ENCODE measurements at regions not wholly inside any gene's neighbourhood (a gene's known extent, or its start where the extent isn't known, plus 50 kb on each side); places are given as distances from the start of the nearest gene placed in this dataset.
A peak's percentile ranks its signal among the peaks of the same experiment; 100 is the strongest.

DNA sequence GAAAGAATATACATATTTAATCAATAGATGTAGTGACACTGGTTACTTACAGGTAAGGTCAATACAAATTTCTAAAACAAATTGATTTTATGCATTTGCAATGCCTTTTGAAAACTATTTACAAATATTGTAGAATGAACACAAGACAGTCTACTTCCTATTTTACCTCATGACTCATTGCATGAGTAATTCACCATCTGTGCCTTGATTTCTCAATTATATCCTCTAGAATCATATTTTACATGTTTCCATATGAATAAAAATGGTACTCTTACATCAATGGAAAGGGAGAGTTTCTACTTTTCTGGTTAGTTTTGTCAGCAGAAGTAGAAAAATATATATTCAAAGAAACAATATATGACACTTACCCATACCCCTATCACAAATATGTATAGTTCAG lies 203.8 kb upstream of the CDH7 start:
- no peak for DNase-seq

DNA sequence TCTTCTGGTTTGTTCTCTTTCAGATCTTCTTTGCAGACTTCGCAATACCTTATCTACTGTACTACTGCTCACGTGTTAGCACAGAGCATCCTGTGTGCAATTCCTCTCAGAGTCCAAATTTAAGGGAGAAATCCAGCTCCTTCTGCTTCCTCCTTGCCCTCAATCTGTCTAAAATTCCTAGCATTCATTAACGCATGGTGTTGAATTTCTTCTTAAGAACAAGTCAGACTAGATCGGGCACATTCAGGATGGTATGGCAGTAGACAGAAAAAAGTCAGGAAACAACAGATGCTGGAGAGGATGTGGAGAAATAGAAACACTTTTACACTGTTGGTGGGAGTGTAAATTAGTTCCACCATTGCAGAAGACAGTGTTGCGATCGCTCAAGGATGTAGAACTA lies 206.1 kb upstream of the CDH7 start:
- no peak for DNase-seq

- DNase-seq: no peak
Observed at GRCh38 chr18:65527879-65528633, 222.8 kb upstream of the CDH7 start.

GRCh38 chr18:65526099-65526498 lies 224.7 kb upstream of the CDH7 start:
- DNase-seq: no peak

GRCh38 chr18:65523461-65523860 lies 227.4 kb upstream of the CDH7 start:
- no peak for DNase-seq

- DNase-seq: no peak
Observed at GRCh38 chr18:65522907-65523306, 227.9 kb upstream of the CDH7 start.

DNA sequence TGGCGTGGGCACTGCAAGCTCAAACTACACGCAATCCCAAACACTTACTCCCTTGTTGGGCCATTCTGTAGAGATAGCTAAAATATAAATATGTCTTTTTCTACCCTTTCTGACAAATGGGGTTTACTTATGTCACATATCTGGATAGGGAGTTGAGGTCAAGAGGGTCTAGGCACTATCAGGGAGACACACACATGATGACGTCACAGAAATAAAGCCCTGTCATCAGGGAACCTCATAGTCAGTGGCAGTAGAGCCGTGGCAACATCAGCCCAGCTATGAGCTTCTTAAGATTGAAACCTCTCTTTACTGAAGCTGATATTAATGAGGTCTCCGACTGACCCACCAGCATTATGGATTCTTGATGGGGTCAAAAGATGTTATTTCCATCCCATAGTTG lies 234.6 kb upstream of the CDH7 start:
- no peak for DNase-seq

- no peak for DNase-seq
Observed at GRCh38 chr18:65498605-65499004, 252.2 kb upstream of the CDH7 start.

- no peak for DNase-seq
Observed at GRCh38 chr18:65487569-65487968, 263.2 kb upstream of the CDH7 start.

DNA sequence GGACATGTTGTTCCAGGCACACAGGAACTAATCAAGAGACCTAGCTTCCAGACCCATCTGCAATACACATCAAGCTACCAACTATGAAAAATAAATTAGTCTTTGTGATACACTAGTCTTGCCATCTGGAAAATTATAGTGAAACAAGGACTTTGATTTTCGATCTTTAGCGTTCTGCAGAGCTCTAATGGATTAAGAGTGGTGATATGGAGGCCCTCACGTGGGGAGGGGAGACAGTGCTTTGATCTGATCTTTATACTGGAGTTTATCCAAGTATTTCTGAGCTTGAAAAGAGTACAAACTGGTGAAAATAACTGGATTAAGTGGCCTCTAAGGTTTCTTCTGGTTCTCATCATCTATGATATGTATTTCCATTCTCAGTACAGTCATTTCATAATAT lies 273.4 kb upstream of the CDH7 start:
- DNase-seq: no peak

GRCh38 chr18:65468881-65469280 lies 281.9 kb upstream of the CDH7 start:
- DNase-seq: no peak

DNA sequence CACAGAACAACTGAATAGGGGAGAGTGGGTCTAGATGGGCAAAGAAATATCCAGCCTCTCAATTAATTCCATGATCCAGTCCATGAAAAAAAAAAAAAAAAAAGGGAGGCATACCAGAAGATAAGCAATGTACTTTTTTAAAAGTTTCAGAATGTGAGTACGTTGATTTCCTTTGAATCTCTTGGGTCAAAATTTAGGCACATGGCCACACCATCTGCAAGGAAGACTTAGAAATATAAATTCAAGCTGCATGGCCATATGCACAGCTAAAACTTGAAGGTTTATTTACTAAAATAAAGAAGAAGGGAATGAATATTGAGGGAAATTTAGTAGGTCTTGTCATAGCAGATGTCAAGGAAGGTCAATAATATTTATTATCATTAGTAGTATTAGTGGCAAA lies 286.5 kb upstream of the CDH7 start:
- no peak for DNase-seq

GRCh38 chr18:65459741-65460140 lies 291.1 kb upstream of the CDH7 start:
- DNase-seq: no peak

DNA sequence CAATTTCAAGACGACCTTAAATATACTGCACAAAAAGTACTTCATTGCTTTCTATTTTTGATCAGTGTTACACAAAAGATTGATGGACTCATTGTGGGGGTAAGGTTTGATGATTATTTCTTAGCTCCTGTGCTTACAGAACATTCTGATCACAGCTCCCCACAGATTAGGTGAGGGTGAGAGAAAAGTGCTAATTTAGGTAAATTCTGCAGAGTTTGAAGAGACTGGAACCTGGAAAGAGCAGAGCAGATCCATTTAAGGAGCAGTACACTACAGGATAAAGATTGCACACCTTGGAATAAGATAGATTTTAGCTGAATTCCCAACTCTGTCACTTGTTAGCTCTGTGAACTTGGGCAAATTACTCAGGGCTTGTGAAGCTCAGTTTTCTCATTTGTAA lies 291.9 kb upstream of the CDH7 start:
- DNase-seq: no peak

DNA sequence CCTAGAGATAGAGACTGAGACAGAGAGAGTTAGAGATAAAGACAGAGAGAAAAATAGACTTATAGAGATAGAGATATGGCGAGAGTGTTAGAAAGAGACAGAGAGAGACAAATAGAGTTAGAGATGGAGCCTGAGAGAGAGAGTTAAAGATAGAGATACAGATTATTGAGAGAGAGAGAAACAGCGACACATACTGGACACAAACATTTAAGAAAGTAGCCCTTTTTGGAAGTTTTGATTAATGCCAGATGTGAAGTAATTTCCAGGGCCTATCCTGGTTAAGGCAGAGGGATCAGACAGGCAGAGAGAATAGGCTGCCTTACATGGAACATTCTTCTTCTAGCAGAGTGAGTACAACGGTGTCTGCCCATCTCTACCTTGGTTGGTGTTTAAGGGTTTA lies 311.6 kb upstream of the CDH7 start:
- DNase-seq: peak; percentile 3

DNA sequence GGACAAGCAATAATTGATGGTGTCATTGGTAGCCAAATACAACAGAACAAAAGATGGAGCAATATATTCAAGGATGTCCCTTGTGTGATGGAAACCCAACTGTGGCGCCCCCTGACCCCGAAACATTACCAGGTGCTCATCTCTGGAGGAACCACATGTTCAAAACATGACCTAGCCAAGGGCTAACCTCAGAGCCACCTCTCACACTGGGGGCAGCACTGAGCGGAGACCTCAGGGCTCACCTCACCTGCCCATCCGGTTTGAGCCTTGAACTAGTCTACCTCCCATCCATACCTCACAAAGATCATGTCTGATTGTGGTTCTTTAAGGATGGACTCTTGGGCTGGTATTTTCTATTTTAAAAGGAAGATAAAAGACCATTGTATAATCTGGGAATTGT lies 314.4 kb upstream of the CDH7 start:
- no peak for DNase-seq

- no peak for DNase-seq
Observed at GRCh38 chr18:65435534-65435933, 315.3 kb upstream of the CDH7 start.

DNA sequence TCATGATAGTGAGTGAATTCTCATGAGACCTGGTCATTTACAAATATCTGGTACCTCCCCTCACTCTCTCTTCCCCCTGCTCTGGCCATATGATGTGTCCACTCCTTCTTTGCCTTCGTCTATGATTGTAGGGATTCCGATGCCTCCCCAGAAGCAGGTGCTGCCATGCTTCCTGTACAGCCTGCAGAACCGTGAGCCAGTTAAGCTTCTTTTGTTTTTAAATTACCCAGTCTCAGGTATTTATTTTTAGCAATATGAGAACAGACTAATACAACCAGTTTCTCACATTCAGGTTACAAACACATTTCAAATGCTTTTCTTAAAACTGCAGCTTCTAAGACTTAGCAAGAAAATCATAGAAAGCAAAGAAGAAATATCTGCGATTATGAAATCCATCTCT lies 321.2 kb upstream of the CDH7 start:
- no peak for DNase-seq

GRCh38 chr18:65425366-65425765 lies 325.4 kb upstream of the CDH7 start:
- no peak for DNase-seq

- DNase-seq: no peak
Observed at GRCh38 chr18:65423776-65424175, 327.0 kb upstream of the CDH7 start.

GRCh38 chr18:65422544-65423136 lies 328.2 kb upstream of the CDH7 start:
- DNase-seq: no peak

DNA sequence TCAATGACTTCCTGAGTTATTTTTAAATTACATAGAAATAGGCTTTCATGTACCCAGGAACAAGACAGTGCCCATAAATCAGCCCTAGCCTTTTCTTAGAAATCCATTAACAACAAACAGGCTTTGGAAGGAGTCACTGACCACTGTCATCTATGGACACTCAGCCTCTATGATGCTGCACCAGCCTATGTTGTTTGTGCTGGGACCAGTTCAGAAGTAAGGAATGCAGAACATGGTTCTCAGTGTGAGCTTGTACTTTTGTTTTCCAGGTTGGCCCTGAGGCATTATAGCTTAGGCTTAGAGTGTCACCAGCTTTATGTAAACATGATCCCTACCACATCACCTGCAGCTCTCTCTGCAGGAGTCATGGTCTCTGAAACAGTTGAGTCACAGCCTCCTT lies 335.7 kb upstream of the CDH7 start:
- DNase-seq: no peak

DNA sequence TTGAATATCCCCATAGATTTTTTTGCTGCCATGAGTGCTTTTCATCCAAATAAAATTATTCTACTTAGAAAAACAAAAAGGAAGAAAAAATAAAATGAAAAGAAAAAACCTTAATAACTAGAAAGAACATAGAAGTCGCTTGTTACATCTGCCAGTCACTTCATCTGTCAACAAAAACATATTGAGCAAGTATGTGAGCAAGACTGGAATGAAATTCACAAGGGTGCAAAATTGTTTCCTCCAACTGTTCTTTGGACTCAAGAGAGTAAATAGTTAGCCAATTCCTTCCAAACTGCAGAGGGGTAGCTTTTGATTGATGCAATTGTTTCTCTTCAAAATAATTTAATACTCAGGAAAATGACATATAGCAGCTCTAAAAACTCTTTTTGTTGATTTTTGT lies 336.3 kb upstream of the CDH7 start:
- no peak for DNase-seq

GRCh38 chr18:65411061-65411460 lies 339.8 kb upstream of the CDH7 start:
- DNase-seq: no peak

- DNase-seq: no peak
Observed at GRCh38 chr18:65409261-65409660, 341.6 kb upstream of the CDH7 start.
